Karpas-422 (cell line): ENCODE measurements at regions not wholly inside any gene's neighbourhood (a gene's known extent, or its start where the extent isn't known, plus 50 kb on each side); places are given as distances from the start of the nearest gene placed in this dataset.

Experiments used
- DNase-seq: peaks from one replicate; pipeline ENCODE4 v3.0.0-alpha.2; 2015
- H2AFZ ChIP-seq: fragments of 200-600 bp; sonication (generic); 2 replicates; pipeline ENCODE4 v1.6.1; 2014; ENCODE audit warnings: antibody characterized with exemption, low read length, mixed read lengths
- H3K27ac ChIP-seq: fragments of 200-600 bp; sonication (generic); 2 replicates; pipeline ENCODE4 v1.5.1; 2014; ENCODE audit warnings: mild to moderate bottlenecking, low read length, moderate library complexity
- H3K27me3 ChIP-seq: fragments of 200-600 bp; sonication (generic); 2 replicates; pipeline ENCODE4 v1.6.1; 2014; ENCODE audit warnings: low read length, mixed read lengths
- H3K36me3 ChIP-seq: fragments of 200-600 bp; sonication (generic); 2 replicates; pipeline ENCODE4 v1.6.1; 2014; ENCODE audit warnings: low read length, mixed read lengths; ENCODE audit not compliant: insufficient read depth
- H3K4me1 ChIP-seq: fragments of 200-600 bp; sonication (generic); 2 replicates; pipeline ENCODE4 v1.6.1; 2014; ENCODE audit warnings: mild to moderate bottlenecking, low read length, mixed read lengths
- H3K4me2 ChIP-seq: fragments of 200-600 bp; sonication (generic); 2 replicates; pipeline ENCODE4 v1.6.1; 2014; ENCODE audit warnings: low read length, low read depth, mild to moderate bottlenecking; ENCODE audit not compliant: poor library complexity, severe bottlenecking
- H3K4me3 ChIP-seq: fragments of 200-600 bp; sonication (generic); 2 replicates; pipeline ENCODE4 v1.5.1; 2014; ENCODE audit warnings: mild to moderate bottlenecking, antibody characterized with exemption, low read length, mixed read lengths
- H3K79me2 ChIP-seq: fragments of 200-600 bp; sonication (generic); 2 replicates; pipeline ENCODE4 v1.6.1; 2014; ENCODE audit warnings: mild to moderate bottlenecking, low read length, mixed read lengths
- H3K9ac ChIP-seq: fragments of 200-600 bp; sonication (generic); 2 replicates; pipeline ENCODE4 v1.6.0; 2014; ENCODE audit warnings: low read length
- H3K9me2 ChIP-seq: fragments of 200-600 bp; sonication (generic), shearing (Covaris generic); replicated peaks from 2 replicates; pipeline ENCODE4 v1.6.0; 2014; ENCODE audit warnings: mild to moderate bottlenecking, low read length, moderate library complexity; ENCODE audit not compliant: insufficient read depth
- H3K9me3 ChIP-seq: fragments of 300-700, 200-600 bp; sonication (generic); 2 replicates; pipeline ENCODE4 v1.6.1; 2014; ENCODE audit warnings: low read length, mixed read lengths
- H4K20me1 ChIP-seq: fragments of 200-600 bp; sonication (generic); 2 replicates; pipeline ENCODE4 v1.6.1; 2014; ENCODE audit warnings: mild to moderate bottlenecking, antibody characterized with exemption, low read length, low read depth; ENCODE audit not compliant: insufficient read depth

GRCh38 chr1:55600242-55600641 lies 385.1 kb upstream of the USP24 start:
- Histone ChIP-seq H3K9me3 (no peaks in the 10 kb centered on the region), H3K4me3 (no peak overlapping the region), H3K27ac (no peak overlapping the region), H3K4me1 (no peaks in the 10 kb centered on the region), H3K79me2 (no peaks in the 10 kb centered on the region), H3K27me3 (no peaks in the 10 kb centered on the region), H3K4me2 (no peak overlapping the region), H4K20me1 (no peaks in the 10 kb centered on the region), H2AFZ (no peak overlapping the region), H3K36me3 (no peaks in the 10 kb centered on the region), H3K9me2 (no peaks in the 10 kb centered on the region), H3K9ac (no peak overlapping the region)
- no peak for DNase-seq

GRCh38 chr1:55597910-55598309 lies 382.7 kb upstream of the USP24 start:
- Histone ChIP-seq H3K4me3 (no peak overlapping the region), H3K4me2 (no peak overlapping the region), H3K27ac (no peak overlapping the region), H4K20me1 (no peaks in the 10 kb centered on the region), H3K36me3 (no peaks in the 10 kb centered on the region), H3K9me3 (no peaks in the 10 kb centered on the region), H3K9ac (no peak overlapping the region), H3K9me2 (no peaks in the 10 kb centered on the region), H3K79me2 (no peaks in the 10 kb centered on the region), H3K27me3 (0 out of 2 replicates have a peak, but pooled peaks cover 3% of the 10 kb centered on the region), H2AFZ (no peak overlapping the region), H3K4me1 (no peaks in the 10 kb centered on the region)
- DNase-seq = no peak

- Histone ChIP-seq H3K27me3 (0 out of 2 replicates have a peak, but pooled peaks cover 3% of the 10 kb centered on the region), H3K9me2 (no peaks in the 10 kb centered on the region), H2AFZ (no peak overlapping the region), H3K79me2 (no peaks in the 10 kb centered on the region), H3K9ac (no peak overlapping the region), H3K4me2 (no peak overlapping the region), H3K9me3 (no peaks in the 10 kb centered on the region), H4K20me1 (no peaks in the 10 kb centered on the region), H3K36me3 (no peaks in the 10 kb centered on the region), H3K4me3 (no peak overlapping the region), H3K4me1 (no peaks in the 10 kb centered on the region), H3K27ac (no peak overlapping the region)
- no peak for DNase-seq
Measured at GRCh38 chr1:55594701-55595100, 379.5 kb upstream of the USP24 start.

GRCh38 chr1:55593298-55593697 lies 378.1 kb upstream of the USP24 start:
- Histone ChIP-seq H3K27me3 (0 out of 2 replicates have a peak, but pooled peaks cover 3% of the 10 kb centered on the region), H3K27ac (no peak overlapping the region), H3K9me3 (no peaks in the 10 kb centered on the region), H3K9me2 (no peaks in the 10 kb centered on the region), H2AFZ (no peak overlapping the region), H3K4me1 (no peaks in the 10 kb centered on the region), H4K20me1 (no peaks in the 10 kb centered on the region), H3K79me2 (no peaks in the 10 kb centered on the region), H3K4me3 (no peak overlapping the region), H3K9ac (no peak overlapping the region), H3K4me2 (no peak overlapping the region), H3K36me3 (no peaks in the 10 kb centered on the region)
- no peak for DNase-seq

GRCh38 chr1:55592122-55592521 lies 377.0 kb upstream of the USP24 start:
- no peak overlapping the region for H2AFZ ChIP-seq
- no peaks in the 10 kb centered on the region for H3K36me3 ChIP-seq
- no peaks in the 10 kb centered on the region for H4K20me1 ChIP-seq
- H3K9me3 ChIP-seq = no peaks in the 10 kb centered on the region
- no peak overlapping the region for H3K9ac ChIP-seq
- H3K9me2 ChIP-seq = no peaks in the 10 kb centered on the region
- H3K27me3 ChIP-seq = 0 out of 2 replicates have a peak, but pooled peaks cover 3% of the 10 kb centered on the region
- no peaks in the 10 kb centered on the region for H3K79me2 ChIP-seq
- H3K4me3 ChIP-seq = no peak overlapping the region
- H3K4me2 ChIP-seq = no peak overlapping the region
- no peak overlapping the region for H3K27ac ChIP-seq
- DNase-seq = no peak
- no peaks in the 10 kb centered on the region for H3K4me1 ChIP-seq

- Histone ChIP-seq H4K20me1 (no peaks in the 10 kb centered on the region), H3K4me3 (no peak overlapping the region)
Measured at GRCh38 chr1:55589671-55590297, 374.6 kb upstream of the USP24 start.

GRCh38 chr1:55588309-55588708 lies 373.1 kb upstream of the USP24 start:
- no peaks in the 10 kb centered on the region for H3K4me1 ChIP-seq
- H3K27ac ChIP-seq = no peak overlapping the region
- H2AFZ ChIP-seq = no peak overlapping the region
- no peak overlapping the region for H3K4me2 ChIP-seq
- no peak for DNase-seq
- H3K4me3 ChIP-seq = no peak overlapping the region
- no peaks in the 10 kb centered on the region for H4K20me1 ChIP-seq
- H3K9me3 ChIP-seq = no peaks in the 10 kb centered on the region
- H3K79me2 ChIP-seq = no peaks in the 10 kb centered on the region
- H3K9ac ChIP-seq = no peak overlapping the region
- no peaks in the 10 kb centered on the region for H3K9me2 ChIP-seq
- no peaks in the 10 kb centered on the region for H3K36me3 ChIP-seq
- no peaks in the 10 kb centered on the region for H3K27me3 ChIP-seq

More at GRCh38 chr1:55589671-55590297, 374.6 kb upstream of the USP24 start:
- H3K27ac ChIP-seq = no peak overlapping the region
- H3K9me3 ChIP-seq = no peaks in the 10 kb centered on the region
- 0 out of 2 replicates have a peak, but pooled peaks cover 3% of the 10 kb centered on the region for H3K27me3 ChIP-seq
- no peak for DNase-seq
- no peak overlapping the region for H3K4me2 ChIP-seq
- no peaks in the 10 kb centered on the region for H3K36me3 ChIP-seq
- no peaks in the 10 kb centered on the region for H3K79me2 ChIP-seq
- no peaks in the 10 kb centered on the region for H3K4me1 ChIP-seq
- H3K9me2 ChIP-seq = no peaks in the 10 kb centered on the region
- no peak overlapping the region for H2AFZ ChIP-seq
- H3K9ac ChIP-seq = no peak overlapping the region

- H3K27me3 ChIP-seq = no peaks in the 10 kb centered on the region
- H3K4me1 ChIP-seq = no peaks in the 10 kb centered on the region
- no peak for DNase-seq
- H4K20me1 ChIP-seq = no peaks in the 10 kb centered on the region
- H3K27ac ChIP-seq = no peak overlapping the region
- H3K79me2 ChIP-seq = no peaks in the 10 kb centered on the region
- no peaks in the 10 kb centered on the region for H3K9me2 ChIP-seq
- no peak overlapping the region for H3K9ac ChIP-seq
- no peak overlapping the region for H3K4me3 ChIP-seq
- no peak overlapping the region for H3K4me2 ChIP-seq
- H3K36me3 ChIP-seq = no peaks in the 10 kb centered on the region
- H2AFZ ChIP-seq = no peak overlapping the region
- no peaks in the 10 kb centered on the region for H3K9me3 ChIP-seq
Measured at GRCh38 chr1:55586771-55587170, 371.6 kb upstream of the USP24 start.
